Prostate gland (tissue), 2 donors: ENCODE measurements at regions not wholly inside any gene's neighbourhood (a gene's known extent, or its start where the extent isn't known, plus 50 kb on each side); places are given as distances from the start of the nearest gene placed in this dataset.
"Not testable (repeated sequence)": the region's sequence is repeated elsewhere in the genome, so short reads cannot be mapped to it uniquely, and the experiment has no call there.

Experiments
- DNase-seq: peaks from one replicate; pipeline ENCODE4 v3.0.0-alpha.2; 2019; ENCODE audit warnings: low spot score
- H3K27ac ChIP-seq, 2 donors: fragments of 200-600 bp; sonication (generic); 2 replicates each; pipeline ENCODE4 v1.5.1; 2017 to 2019
- H3K27me3 ChIP-seq: fragments of 200-600 bp; sonication (generic); replicated peaks from 2 replicates; pipeline ENCODE4 v1.5.1; 2019; ENCODE audit not compliant: insufficient read depth
- H3K36me3 ChIP-seq, 2 donors: fragments of 200-600 bp; sonication (generic); 1 replicate in 1 of 2; 2 replicates in 1 of 2; pipeline versions ENCODE4 v1.5.1 to v1.8.1; 2017 to 2019
- H3K4me1 ChIP-seq: fragments of 200-600 bp; sonication (generic); replicated peaks from 2 replicates; pipeline ENCODE4 v1.5.1; 2019
- H3K4me3 ChIP-seq, 2 donors: fragments of 200-600 bp; sonication (generic); 2 replicates each; pipeline ENCODE4 v1.5.1; 2017 to 2019
- H3K9me3 ChIP-seq: fragments of 200-600 bp; sonication (generic); 2 replicates; pipeline ENCODE4 v1.5.1; 2017
- CTCF ChIP-seq, 4 experiments: fragments of 200-600 bp in 2 of 4; fragments of 450-650 bp in 2 of 4; sonication (generic) in 2 of 4; IDR thresholded peaks; 1 replicate in 3 of 4; 2 replicates in 1 of 4; pipeline ENCODE4 v1.5.1; 2016 to 2019; ENCODE audit warnings: antibody characterized with exemption in 4 of 4, mild to moderate bottlenecking in 2 of 4, moderate library complexity in 2 of 4
- POLR2A ChIP-seq: fragments of 450-650 bp; IDR thresholded peaks from one replicate; pipeline ENCODE4 v1.6.1; 2016; ENCODE audit warnings: antibody characterized with exemption, mild to moderate bottlenecking
- POLR2AphosphoS5 ChIP-seq: sonication (generic); formaldehyde crosslinking; IDR thresholded peaks from one replicate; pipeline ENCODE4 v1.6.1; 2017; ENCODE audit warnings: antibody characterized with exemption
- WGBS: methylation state at CpG from one replicate; pipeline ENCODE4 v1.1.5; 2018; 5-methylcytosine and 5-hydroxymethylcytosine counted together
- intact Hi-C: fragments of 100-400 bp; cut with DNase I; formaldehyde crosslinking; loops from one replicate; pipeline ENCODE4 v1.14.2; 2022

GRCh38 chr15:39030291-39031070 is 465.9 kb upstream of the RASGRP1 start:
- Histone ChIP-seq H3K4me1 (no peaks in the 10 kb centered on the region), H3K27ac (no peak overlapping the region), H3K36me3 (no peaks in the 10 kb centered on the region), H3K9me3 (no peaks in the 10 kb centered on the region), H3K4me3 (no peak overlapping the region), H3K27me3 (no peaks in the 10 kb centered on the region)
- TF ChIP-seq CTCF (IDR thresholded peaks at IDR 0.05) (no peak), POLR2A (no peak), POLR2AphosphoS5 (no peak)
- WGBS: 83% methylated on average over 6 of the region's 6 CpGs
- DNase-seq: no peak
- intact Hi-C loops: no loop called here

GRCh38 chr15:39031596-39031995 is 467.0 kb upstream of the RASGRP1 start:
- no peak overlapping the region for H3K4me3 ChIP-seq
- TF ChIP-seq POLR2AphosphoS5: no peak
- no peaks in the 10 kb centered on the region for H3K9me3 ChIP-seq
- 85% methylated on average over 4 of the region's 4 CpGs for WGBS
- no peaks in the 10 kb centered on the region for H3K27me3 ChIP-seq
- H3K36me3 ChIP-seq: no peaks in the 10 kb centered on the region
- intact Hi-C loops: no loop called here
- DNase-seq: no peak
- no peak overlapping the region for H3K27ac ChIP-seq
- no peaks in the 10 kb centered on the region for H3K4me1 ChIP-seq

- TF ChIP-seq POLR2A (no peak), CTCF (IDR thresholded peaks at IDR 0.05) (no peak), POLR2AphosphoS5 (no peak)
- Histone ChIP-seq H3K4me1 (no peaks in the 10 kb centered on the region), H3K27ac (no peak overlapping the region), H3K27me3 (no peaks in the 10 kb centered on the region), H3K9me3 (no peaks in the 10 kb centered on the region), H3K36me3 (no peaks in the 10 kb centered on the region), H3K4me3 (no peak overlapping the region)
- WGBS: 75% methylated on average over 2 of the region's 2 CpGs
- no peak for DNase-seq
- intact Hi-C loops: no loop called here
Observed at GRCh38 chr15:39034816-39035215, 470.2 kb upstream of the RASGRP1 start.

- H3K4me1 ChIP-seq, intact Hi-C loops, DNase-seq, H3K27me3 ChIP-seq, H3K4me3 ChIP-seq, H3K9me3 ChIP-seq, H3K27ac ChIP-seq, H3K36me3 ChIP-seq: not testable (repeated sequence)
- 98% methylated on average over 2 of the region's 2 CpGs for WGBS
Observed at GRCh38 chr15:39037611-39038010, 473.0 kb upstream of the RASGRP1 start.

- Histone ChIP-seq H3K4me3 (no peak overlapping the region), H3K27ac (no peak overlapping the region), H3K4me1 (no peaks in the 10 kb centered on the region), H3K9me3 (no peaks in the 10 kb centered on the region), H3K36me3 (no peaks in the 10 kb centered on the region), H3K27me3 (no peaks in the 10 kb centered on the region)
- no peak for DNase-seq
- TF ChIP-seq POLR2A: no peak
- 83% methylated on average over 3 of the region's 3 CpGs for WGBS
- intact Hi-C loops: no loop called here
Observed at GRCh38 chr15:39040861-39041260, 476.2 kb upstream of the RASGRP1 start.

- intact Hi-C loops: no loop called here
- H3K36me3 ChIP-seq: no peaks in the 10 kb centered on the region
- no peak overlapping the region for H3K4me3 ChIP-seq
- H3K4me1 ChIP-seq: no peaks in the 10 kb centered on the region
- no peak for DNase-seq
- H3K27ac ChIP-seq: no peak overlapping the region
- H3K9me3 ChIP-seq: no peaks in the 10 kb centered on the region
- WGBS: 86% methylated on average over 4 of the region's 4 CpGs
- no peak for TF ChIP-seq POLR2A
- TF ChIP-seq CTCF (IDR thresholded peaks at IDR 0.05): no peak
- TF ChIP-seq POLR2AphosphoS5: no peak
- H3K27me3 ChIP-seq: no peaks in the 10 kb centered on the region
Observed at GRCh38 chr15:39041979-39042495, 477.4 kb upstream of the RASGRP1 start.
